ENCODE measurements at regions not wholly inside any gene's neighbourhood (a gene's known extent, or its start where the extent isn't known, plus 50 kb on each side); places are given as distances from the start of the nearest gene placed in this dataset.

GRCh38 chr12:77344651-77345050 lies 279.3 kb upstream of the E2F7 start:
- H3K36me3 ChIP-seq (ENCODE audit: insufficient read depth, low read length): no peaks in the 10 kb centered on the region
- no peak for TF ChIP-seq CTCF (IDR thresholded peaks at IDR 0.05)
- ATAC-seq (ENCODE audit: poor library complexity) (no peak), DNase-seq (no peak)
- intact Hi-C loops (cut with DNase I, micrococcal nuclease): no loop called here
- no peaks in the 10 kb centered on the region for H3K27me3 Mint-ChIP-seq
- H3K9me3 ChIP-seq (ENCODE audit: control insufficient read depth in 1 of 2, insufficient read depth in 1 of 2, low read length in 2 of 2): no peaks in the 10 kb centered on the region
- no peak overlapping the region for H3K27ac ChIP-seq (ENCODE audit: low read depth in 1 of 2, low read length in 2 of 2)
- H3K4me1 Mint-ChIP-seq (ENCODE audit: low read depth): no peaks in the 10 kb centered on the region
- H3K4me3 Mint-ChIP-seq: no peak overlapping the region
- no peak overlapping the region for H3K4me3 ChIP-seq (ENCODE audit: low read length)
- POLR2A ChIA-PET: no interaction called here
- H3K27ac Mint-ChIP-seq: no peak overlapping the region
- H3K36me3 Mint-ChIP-seq (ENCODE audit: low read depth): no peaks in the 10 kb centered on the region
- H3K4me1 ChIP-seq (ENCODE audit: insufficient read depth, low read length): no peaks in the 10 kb centered on the region
- H3K9me3 Mint-ChIP-seq: no peaks in the 10 kb centered on the region
- H3K27me3 ChIP-seq (ENCODE audit: control insufficient read depth in 1 of 2, insufficient read depth in 2 of 2, low read length in 2 of 2): no peaks in the 10 kb centered on the region
- CTCF ChIA-PET: no interaction called here

- intact Hi-C loops (cut with DNase I, micrococcal nuclease): no loop called here
- no peaks in the 10 kb centered on the region for H3K4me1 Mint-ChIP-seq (ENCODE audit: low read depth)
- POLR2A ChIA-PET: no interaction called here
These were observed 277.9 kb upstream of the E2F7 start for GRCh38 chr12:77343291-77343690.

GRCh38 chr12:77342253-77342652 lies 276.9 kb upstream of the E2F7 start:
- POLR2A ChIA-PET: no interaction called here
- TF ChIP-seq CTCF (IDR thresholded peaks at IDR 0.05): no peak
- Histone ChIP-seq H3K27ac (ENCODE audit: low read depth in 1 of 2, low read length in 2 of 2) (no peak overlapping the region), H3K9me3 (ENCODE audit: control insufficient read depth in 1 of 2, insufficient read depth in 1 of 2, low read length in 2 of 2) (no peaks in the 10 kb centered on the region), H3K36me3 (ENCODE audit: insufficient read depth, low read length) (no peaks in the 10 kb centered on the region), H3K4me1 (ENCODE audit: insufficient read depth, low read length) (no peaks in the 10 kb centered on the region), H3K27me3 (ENCODE audit: control insufficient read depth in 1 of 2, insufficient read depth in 2 of 2, low read length in 2 of 2) (no peaks in the 10 kb centered on the region), H3K4me3 (ENCODE audit: low read length) (no peak overlapping the region)
- Mint-ChIP-seq H3K27ac (no peak overlapping the region), H3K4me3 (no peak overlapping the region), H3K27me3 (no peaks in the 10 kb centered on the region), H3K9me3 (no peaks in the 10 kb centered on the region), H3K4me1 (ENCODE audit: low read depth) (no peaks in the 10 kb centered on the region), H3K36me3 (ENCODE audit: low read depth) (no peaks in the 10 kb centered on the region)
- ATAC-seq (ENCODE audit: poor library complexity) (no peak), DNase-seq (no peak)
- CTCF ChIA-PET: no interaction called here
- intact Hi-C loops (cut with DNase I, micrococcal nuclease): no loop called here

More at GRCh38 chr12:77343291-77343690, 277.9 kb upstream of the E2F7 start:
- Histone ChIP-seq H3K27ac (ENCODE audit: low read depth in 1 of 2, low read length in 2 of 2) (no peak overlapping the region), H3K4me1 (ENCODE audit: insufficient read depth, low read length) (no peaks in the 10 kb centered on the region), H3K27me3 (ENCODE audit: control insufficient read depth in 1 of 2, insufficient read depth in 2 of 2, low read length in 2 of 2) (no peaks in the 10 kb centered on the region), H3K4me3 (ENCODE audit: low read length) (no peak overlapping the region), H3K36me3 (ENCODE audit: insufficient read depth, low read length) (no peaks in the 10 kb centered on the region), H3K9me3 (ENCODE audit: control insufficient read depth in 1 of 2, insufficient read depth in 1 of 2, low read length in 2 of 2) (no peaks in the 10 kb centered on the region)
- H3K4me3 Mint-ChIP-seq: no peak overlapping the region
- H3K27ac Mint-ChIP-seq: no peak overlapping the region
- no peak for ATAC-seq (ENCODE audit: poor library complexity)
- no peaks in the 10 kb centered on the region for H3K27me3 Mint-ChIP-seq
- H3K9me3 Mint-ChIP-seq: no peaks in the 10 kb centered on the region
- DNase-seq: no peak
- H3K36me3 Mint-ChIP-seq (ENCODE audit: low read depth): no peaks in the 10 kb centered on the region
- no peak for TF ChIP-seq CTCF (IDR thresholded peaks at IDR 0.05)
- CTCF ChIA-PET: no interaction called here

Measured in CD4-positive, alpha-beta T cell (primary cell).